Loucy (cell line): ENCODE measurements at regions not wholly inside any gene's neighbourhood (a gene's known extent, or its start where the extent isn't known, plus 50 kb on each side); places are given as distances from the start of the nearest gene placed in this dataset.

Experiments
- CTCF ChIP-seq: fragments of 200-600 bp; sonication (generic); conservative IDR thresholded peaks from 2 replicates; pipeline ENCODE4 v1.5.1; 2014; ENCODE audit warnings: mild to moderate bottlenecking, antibody characterized with exemption, low read length
- EZH2phosphoT487 ChIP-seq: fragments of 200-600 bp; IDR thresholded peaks from 2 replicates; pipeline ENCODE4 v1.6.1; 2018; ENCODE audit warnings: antibody characterized with exemption, mild to moderate bottlenecking, moderate library complexity, borderline replicate concordance

GRCh38 chr13:74767050-74767449 is 632.8 kb upstream of the KLF12 start:
- no peak for TF ChIP-seq CTCF
- no peak for TF ChIP-seq EZH2phosphoT487
